B cell (primary cell): ENCODE measurements at regions not wholly inside any gene's neighbourhood (a gene's known extent, or its start where the extent isn't known, plus 50 kb on each side); places are given as distances from the start of the nearest gene placed in this dataset.

Experiments
- CTCF ChIP-seq: fragments of 200-600 bp; IDR thresholded peaks from one replicate; pipeline ENCODE4 v1.8.0; 2022; ENCODE audit warnings: antibody characterized with exemption, mild to moderate bottlenecking
- EZH2 ChIP-seq: IDR thresholded peaks from 2 replicates; pipeline ENCODE4 v1.6.1; 2012; ENCODE audit warnings: borderline replicate concordance, low read depth, mild to moderate bottlenecking, moderate library complexity, low read length; ENCODE audit not compliant: insufficient read depth, poor library complexity, severe bottlenecking

GRCh38 chr10:24119896-24120295 is 89.0 kb upstream of the KIAA1217 start:
- TF ChIP-seq CTCF (no peak), EZH2 (no peak)
